HepG2 (cell line): ENCODE measurements at regions not wholly inside any gene's neighbourhood (a gene's known extent, or its start where the extent isn't known, plus 50 kb on each side); places are given as distances from the start of the nearest gene placed in this dataset.

Source experiments
- CEBPB ChIP-seq: IDR thresholded peaks from 2 replicates; pipeline ENCODE4 v1.6.1; 2011; ENCODE audit warnings: low read depth, low read length, improper control_type of control experiment, borderline replicate concordance
- E2F5 ChIP-seq: sonication (generic); formaldehyde crosslinking; conservative IDR thresholded peaks from 2 replicates; pipeline ENCODE4 v1.4.0; 2020; ENCODE audit warnings: missing genetic modification reagents
- ESRRA ChIP-seq: sonication (generic); formaldehyde crosslinking; IDR thresholded peaks from 2 replicates; pipeline ENCODE4 v1.5.1; 2020; ENCODE audit warnings: mild to moderate bottlenecking, low read depth, missing genetic modification reagents
- FOSL1 ChIP-seq: sonication (generic); formaldehyde crosslinking; IDR thresholded peaks from 2 replicates; pipeline ENCODE4 v1.9.0; 2021; ENCODE audit warnings: missing genetic modification reagents, borderline replicate concordance
- IRF2 ChIP-seq: IDR thresholded peaks from 2 replicates; pipeline ENCODE4 v1.6.1; 2018; ENCODE audit warnings: missing genetic modification reagents, missing compliant biosample characterization
- KAT8 ChIP-seq: IDR thresholded peaks from 2 replicates; pipeline ENCODE4 v1.6.1; 2016; ENCODE audit warnings: missing genetic modification reagents, missing compliant biosample characterization
- MXD4 ChIP-seq: IDR thresholded peaks from 2 replicates; pipeline ENCODE4 v1.6.1; 2016; ENCODE audit warnings: mild to moderate bottlenecking, missing biosample characterization, missing genetic modification reagents
- PITX1 ChIP-seq: sonication (generic); formaldehyde crosslinking; IDR thresholded peaks from 2 replicates; pipeline ENCODE4 v1.5.1; 2020; ENCODE audit warnings: mild to moderate bottlenecking, missing genetic modification reagents
- POLR2AphosphoS2 ChIP-seq: IDR thresholded peaks from 2 replicates; pipeline ENCODE4 v1.6.1; 2011; ENCODE audit warnings: low read depth, low read length, improper control_type of control experiment
- ZBTB33 ChIP-seq: sonication (generic); formaldehyde crosslinking; IDR thresholded peaks from 2 replicates; pipeline ENCODE4 v1.4.0; 2020; ENCODE audit warnings: missing genetic modification reagents
- ZKSCAN5 ChIP-seq: sonication (generic); formaldehyde crosslinking; IDR thresholded peaks from 2 replicates; pipeline ENCODE4 v1.5.1; 2020; ENCODE audit warnings: mild to moderate bottlenecking, missing genetic modification reagents
- ZNF331 ChIP-seq: sonication (generic); formaldehyde crosslinking; IDR thresholded peaks from 2 replicates; pipeline ENCODE4 v1.4.0; 2020; ENCODE audit warnings: missing genetic modification reagents
- ZNF362 ChIP-seq: sonication (generic); formaldehyde crosslinking; IDR thresholded peaks from 2 replicates; pipeline ENCODE4 v1.4.0; 2020; ENCODE audit warnings: missing genetic modification reagents, mild to moderate bottlenecking, borderline replicate concordance
- ZNF775 ChIP-seq: sonication (generic); formaldehyde crosslinking; IDR thresholded peaks from 2 replicates; pipeline ENCODE4 v1.4.0; 2020; ENCODE audit warnings: missing genetic modification reagents, mild to moderate bottlenecking, moderate library complexity, borderline replicate concordance

GRCh38 chr12:87015352-87015751, 759.2 kb upstream of the MGAT4C start:
- TF ChIP-seq PITX1 (CRISPR knock-in tag) = no peak
- no peak for TF ChIP-seq MXD4
- no peak for TF ChIP-seq KAT8
- TF ChIP-seq FOSL1 = no peak
- TF ChIP-seq ZNF331 (CRISPR knock-in tag) = no peak
- TF ChIP-seq CEBPB = no peak
- TF ChIP-seq ZNF362 (CRISPR knock-in tag) = no peak
- no peak for TF ChIP-seq ZBTB33 (CRISPR knock-in tag)
- TF ChIP-seq ESRRA (CRISPR knock-in tag) = no peak
- TF ChIP-seq IRF2 (CRISPR knock-in tag) = no peak
- TF ChIP-seq ZKSCAN5 (CRISPR knock-in tag) = no peak
- no peak for TF ChIP-seq ZNF775 (CRISPR knock-in tag)
- no peak for TF ChIP-seq POLR2AphosphoS2
- TF ChIP-seq E2F5 (CRISPR knock-in tag) = no peak
